NCI-H2029 treated with DMSO at 0.1 percent for 48 hours (cell line): ENCODE measurements at regions not wholly inside any gene's neighbourhood (a gene's known extent, or its start where the extent isn't known, plus 50 kb on each side); places are given as distances from the start of the nearest gene placed in this dataset.

ENCODE experiments used
- DNase-seq: peaks from one replicate; lab custom pipeline; 2025; lab: John Stamatoyannopoulos, UW

GRCh38 chr9:109681301-109681700 is 98.7 kb upstream of the PALM2AKAP2 start:
- DNase-seq: no peak

- DNase-seq: no peak
These were observed 97.8 kb upstream of the PALM2AKAP2 start for GRCh38 chr9:109682227-109682626.

DNA sequence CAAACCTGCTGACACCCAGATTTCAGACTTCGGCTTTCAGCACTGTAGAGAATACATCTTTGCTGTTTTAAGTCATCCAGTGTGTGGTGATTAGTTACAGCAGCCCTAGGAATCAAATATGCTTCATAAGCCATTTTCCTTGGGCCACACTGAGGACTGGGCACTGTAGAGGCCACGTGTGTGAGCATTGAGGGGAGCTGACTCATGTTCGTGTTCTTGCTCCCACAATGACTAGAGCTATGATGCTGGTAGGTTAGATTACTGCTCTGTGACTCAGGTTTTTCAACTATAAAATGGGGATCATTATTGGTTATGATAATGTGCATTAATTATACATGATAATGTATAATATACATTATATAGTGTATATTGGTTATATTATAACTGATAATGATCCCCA is 96.5 kb upstream of the PALM2AKAP2 start:
- DNase-seq: no peak

- DNase-seq: no peak
These were observed 90.3 kb upstream of the PALM2AKAP2 start for GRCh38 chr9:109689701-109690100.

DNA sequence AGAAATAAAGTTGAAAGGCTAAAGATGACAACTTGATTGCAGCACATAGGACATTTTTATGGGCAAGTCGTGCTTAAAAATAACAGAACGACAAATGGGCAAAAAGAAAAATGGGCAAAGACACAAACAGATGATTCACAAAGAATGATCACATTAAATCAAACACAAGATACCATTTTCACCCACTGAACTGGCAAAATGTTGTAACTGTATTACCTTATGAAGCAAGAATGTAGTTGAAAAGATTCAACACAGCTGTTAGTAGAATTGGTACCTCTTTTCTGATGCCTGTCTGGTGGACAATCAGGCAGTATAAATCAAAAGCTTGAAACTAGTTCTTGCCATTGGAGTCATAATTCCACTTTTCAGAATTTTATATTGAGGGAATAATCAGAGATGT is 81.0 kb upstream of the PALM2AKAP2 start:
- no peak for DNase-seq

GRCh38 chr9:109704546-109704945 is 75.5 kb upstream of the PALM2AKAP2 start:
- DNase-seq: no peak

DNA sequence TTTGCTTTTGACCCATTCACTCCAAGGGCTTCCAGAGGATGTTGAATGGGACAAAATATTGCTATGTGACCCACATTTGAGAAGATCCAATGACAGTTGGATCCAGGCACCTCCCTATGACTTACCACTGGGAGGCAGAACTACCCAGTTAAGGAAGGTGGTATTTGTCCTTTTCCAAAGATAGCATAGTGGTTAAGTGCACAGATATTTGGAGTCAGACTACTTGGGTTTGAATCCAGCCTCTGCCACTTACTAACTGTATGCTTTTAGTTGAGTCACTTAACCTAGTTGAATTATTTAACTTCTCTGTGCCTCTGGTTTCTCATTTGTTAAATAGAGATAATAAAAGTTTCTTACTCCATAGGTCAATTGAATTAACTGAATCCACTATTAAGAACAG is 74.5 kb upstream of the PALM2AKAP2 start:
- no peak for DNase-seq

- no peak for DNase-seq
These were observed 72.6 kb upstream of the PALM2AKAP2 start for GRCh38 chr9:109707355-109707754.

DNA sequence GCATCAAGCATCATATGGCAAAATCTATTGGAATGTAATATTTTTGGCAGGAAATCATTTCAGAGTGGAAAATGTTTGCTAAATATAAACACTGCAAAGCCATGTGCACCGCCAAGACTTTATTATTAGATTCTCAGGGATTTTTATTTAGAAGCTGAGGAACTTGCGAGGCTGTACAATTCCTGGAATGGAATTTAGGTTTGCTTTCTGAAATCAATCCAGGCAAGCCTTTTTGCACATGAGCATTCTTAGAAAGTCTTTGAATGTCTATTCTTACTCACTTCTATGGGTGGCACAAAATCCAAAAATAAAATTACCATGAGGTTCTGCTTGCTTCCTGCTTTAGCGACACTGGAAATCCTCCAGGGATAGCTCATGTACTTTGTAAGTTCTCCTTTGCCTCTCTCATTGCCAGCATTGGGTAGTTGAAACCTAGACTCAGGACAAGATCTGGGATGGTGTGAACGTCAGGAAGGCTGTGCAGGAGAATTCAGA is 71.5 kb upstream of the PALM2AKAP2 start:
- no peak for DNase-seq

GRCh38 chr9:109709866-109710265 is 70.1 kb upstream of the PALM2AKAP2 start:
- DNase-seq: no peak

DNA sequence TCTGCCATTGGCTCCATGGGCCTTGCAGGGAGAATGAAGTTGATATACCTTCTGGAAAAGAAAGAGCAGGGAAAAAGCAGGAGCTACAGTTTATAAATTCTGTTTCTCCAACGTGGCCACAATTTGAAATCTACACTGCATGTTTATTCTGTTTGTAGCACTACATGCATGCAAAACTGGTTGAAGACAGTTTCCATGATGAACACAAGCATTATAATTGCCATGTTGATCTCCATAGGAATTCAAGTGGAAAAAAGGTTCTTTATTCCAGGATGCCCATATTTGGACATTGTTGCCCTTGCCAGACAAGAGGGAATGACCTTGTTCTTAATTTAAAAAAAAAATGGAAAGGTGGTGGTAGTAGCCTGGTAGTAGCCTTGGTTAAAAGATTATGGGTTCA is 69.2 kb upstream of the PALM2AKAP2 start:
- no peak for DNase-seq

DNA sequence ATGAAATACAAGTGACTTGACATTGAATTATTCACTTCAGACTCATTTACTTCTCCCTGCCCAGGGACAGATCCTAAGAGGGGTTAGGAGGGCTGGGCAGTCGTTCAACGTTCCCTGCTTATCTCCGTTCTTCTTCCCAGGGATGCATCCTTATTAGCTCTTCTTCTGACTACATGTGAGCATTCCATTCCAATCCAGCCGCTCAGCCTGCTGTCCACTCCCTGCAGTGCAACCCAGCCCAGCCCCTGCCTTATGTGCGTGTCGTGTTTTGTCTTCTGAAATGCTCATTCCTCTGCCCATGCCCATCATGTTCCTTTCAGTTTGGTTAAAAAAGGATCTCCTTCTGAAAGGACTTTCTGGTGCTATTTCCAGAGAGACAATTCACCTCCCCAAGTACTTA is 64.7 kb upstream of the PALM2AKAP2 start:
- DNase-seq: no peak

DNA sequence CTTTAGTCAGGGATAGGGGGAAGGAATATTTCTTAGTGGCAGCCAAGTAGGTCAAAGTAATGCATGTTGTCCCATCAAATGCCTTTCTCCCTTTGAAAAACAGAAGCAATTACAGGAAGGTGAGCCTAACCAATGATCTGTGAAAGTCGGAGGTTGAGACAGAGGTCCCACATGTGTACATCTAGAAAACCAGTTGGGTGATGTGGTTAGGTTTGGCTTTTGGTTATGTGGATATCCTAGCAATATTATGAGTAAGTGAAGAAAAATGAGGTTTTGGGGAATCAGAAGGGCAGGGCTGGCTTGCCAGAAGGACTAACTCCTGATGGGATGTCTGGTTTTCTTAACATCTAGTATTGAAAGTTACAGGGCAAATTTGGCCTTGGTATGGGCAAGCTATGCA is 63.4 kb upstream of the PALM2AKAP2 start:
- DNase-seq: no peak

GRCh38 chr9:109717342-109717741 is 62.7 kb upstream of the PALM2AKAP2 start:
- DNase-seq: no peak

DNA sequence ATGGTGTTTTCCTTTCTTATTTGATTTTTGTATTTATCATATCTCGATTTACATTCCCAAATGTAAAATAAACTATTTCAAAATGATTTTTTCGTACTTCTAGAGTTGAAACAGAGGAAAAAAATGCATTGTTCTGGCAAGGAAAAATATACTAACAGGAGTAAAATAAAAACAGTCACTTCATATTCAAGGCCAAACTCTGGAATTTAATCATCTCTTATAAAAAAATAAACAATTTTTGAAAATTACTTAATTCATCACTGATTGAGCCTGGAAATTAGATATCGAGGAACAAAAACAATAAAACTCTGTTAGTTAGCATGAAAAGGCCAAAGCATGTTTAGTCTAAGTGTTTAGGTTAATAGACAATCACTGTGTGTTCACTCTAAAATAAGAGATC is 61.1 kb upstream of the PALM2AKAP2 start:
- no peak for DNase-seq

DNA sequence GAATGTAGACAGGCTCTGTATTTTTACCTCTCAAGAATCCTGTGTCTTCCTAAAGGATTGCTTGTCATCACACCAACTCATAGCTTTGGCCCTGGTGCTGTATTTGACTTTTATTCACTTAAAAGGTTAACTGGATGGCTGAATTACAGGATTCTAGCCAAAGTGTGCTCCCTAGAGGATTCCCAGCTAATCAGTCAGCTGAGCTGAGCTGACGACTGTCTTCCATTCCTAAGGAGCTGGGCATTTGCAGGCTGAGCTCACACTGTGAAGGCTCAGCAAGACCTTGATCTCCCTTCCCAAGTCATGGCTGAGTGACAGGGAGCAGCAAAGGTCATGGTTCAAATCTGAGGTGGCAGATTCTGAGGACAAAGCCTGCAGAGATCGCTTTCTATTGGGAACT is 59.0 kb upstream of the PALM2AKAP2 start:
- no peak for DNase-seq

GRCh38 chr9:109722007-109722406 is 58.0 kb upstream of the PALM2AKAP2 start:
- DNase-seq: no peak

DNA sequence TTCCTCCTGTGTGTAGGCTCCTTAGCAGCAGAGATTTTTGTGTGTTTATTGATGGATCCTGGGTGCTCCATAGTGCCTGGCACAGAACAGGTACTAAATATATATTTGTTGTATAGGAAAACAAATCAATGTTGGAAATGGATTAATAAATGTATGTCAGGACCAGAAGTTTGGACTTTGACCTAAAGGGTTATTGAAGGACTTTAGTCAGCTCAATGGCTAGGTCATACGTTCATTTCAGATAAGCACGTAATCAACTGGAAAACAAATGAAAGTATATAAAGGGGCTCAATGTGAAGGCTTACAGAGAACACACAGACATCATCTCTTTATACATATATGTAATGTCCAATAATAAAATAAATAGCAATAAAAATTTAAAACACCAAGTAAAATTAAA is 56.2 kb upstream of the PALM2AKAP2 start:
- no peak for DNase-seq

GRCh38 chr9:109725460-109725859 is 54.5 kb upstream of the PALM2AKAP2 start:
- DNase-seq: no peak

DNA sequence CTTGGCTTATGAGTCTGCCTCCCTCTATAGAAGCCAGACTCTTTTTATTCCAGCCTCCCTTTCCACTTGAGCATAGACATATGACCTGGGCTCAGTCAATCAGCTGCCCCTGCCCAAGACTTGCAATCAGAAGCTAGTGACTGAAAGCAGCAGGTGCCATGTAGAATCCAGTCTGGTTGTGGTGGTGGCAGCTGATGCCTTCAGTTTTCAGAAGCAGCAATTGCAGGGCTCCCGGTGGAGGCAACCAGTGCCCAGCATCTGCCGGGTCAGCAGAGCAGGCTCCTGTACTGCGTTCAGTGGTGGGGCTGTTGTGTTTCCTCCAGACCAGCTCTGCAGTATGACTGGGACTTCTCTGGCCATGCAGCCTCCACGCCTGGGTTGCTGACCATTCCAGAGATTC is 53.9 kb upstream of the PALM2AKAP2 start:
- DNase-seq: no peak

DNA sequence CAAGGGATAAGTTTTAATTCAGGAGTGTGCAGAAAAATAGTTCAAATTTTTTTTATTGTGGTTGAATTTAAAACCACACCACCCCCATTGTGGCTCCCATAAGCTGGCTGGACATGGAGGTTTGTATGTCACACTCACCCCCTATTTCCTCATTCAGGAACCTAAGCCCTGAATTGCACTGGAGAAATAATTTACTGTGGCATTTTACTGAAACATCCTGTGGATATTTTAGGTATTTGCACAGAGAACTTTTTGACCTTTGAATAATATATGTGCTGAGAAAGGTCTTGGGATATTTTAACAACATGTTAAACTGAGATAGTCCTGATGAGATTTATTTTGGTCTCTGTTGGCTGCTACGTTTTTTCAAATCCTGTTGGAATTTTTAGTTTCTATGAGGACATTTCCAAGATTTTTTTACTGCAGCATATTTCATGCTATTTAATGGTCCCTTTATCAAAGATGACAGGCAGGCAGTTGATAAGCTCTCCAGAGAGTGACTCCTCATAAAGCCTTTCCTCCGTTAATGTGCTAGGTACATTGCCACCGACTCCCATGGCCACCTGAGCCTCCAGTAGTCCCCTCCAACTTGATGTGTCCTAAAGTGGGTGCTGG is 51.2 kb upstream of the PALM2AKAP2 start:
- no peak for DNase-seq

DNA sequence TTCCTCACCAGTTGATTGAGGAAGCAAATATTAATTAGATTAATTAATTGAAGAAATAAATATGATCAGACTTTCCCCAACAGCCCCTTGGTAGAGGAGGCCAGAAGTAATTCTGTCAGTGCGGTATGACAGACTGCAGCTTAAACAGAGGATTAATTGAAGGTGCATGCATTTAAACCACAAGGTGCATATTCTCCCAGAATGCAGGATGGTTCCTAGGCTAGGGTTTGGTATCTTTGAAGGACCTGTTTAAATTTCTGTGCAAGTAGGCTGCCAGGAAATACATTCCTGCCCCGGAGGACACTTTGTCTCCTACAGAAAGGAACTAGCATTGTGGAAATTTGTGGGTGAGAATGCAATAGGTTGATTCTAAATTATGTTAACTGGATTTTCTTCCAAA is 50.5 kb upstream of the PALM2AKAP2 start:
- no peak for DNase-seq
